Fibroblast of lung (primary cell): ENCODE measurements at regions not wholly inside any gene's neighbourhood (a gene's known extent, or its start where the extent isn't known, plus 50 kb on each side); places are given as distances from the start of the nearest gene placed in this dataset.
A peak's percentile ranks its signal among the peaks of the same experiment; 100 is the strongest.

ENCODE experiments used
- DNase-seq, 2 donors: peaks; one replicate each; pipeline versions ENCODE4 v3.0.0 to v3.0.0-alpha.2; 2010; ENCODE audit warnings: low read depth in 2 of 2
- H2AFZ ChIP-seq: 2 replicates; pipeline ENCODE4 v1.5.1; 2012; ENCODE audit warnings: low read length, control low read depth, inconsistent platforms
- H3K27ac ChIP-seq: 2 replicates; pipeline ENCODE4 v1.5.1; 2011; ENCODE audit warnings: low read length, control low read depth; ENCODE audit not compliant: insufficient read depth
- H3K27me3 ChIP-seq: 2 replicates; pipeline ENCODE4 v1.5.1; 2011; ENCODE audit warnings: mild to moderate bottlenecking, low read length; ENCODE audit not compliant: control insufficient read depth, insufficient read depth
- H3K36me3 ChIP-seq: 2 replicates; pipeline ENCODE4 v1.5.1; 2011; ENCODE audit warnings: low read length; ENCODE audit not compliant: control insufficient read depth, insufficient read depth
- H3K4me1 ChIP-seq: 2 replicates; pipeline ENCODE4 v1.5.1; 2011; ENCODE audit warnings: low read length; ENCODE audit not compliant: control insufficient read depth, insufficient read depth; ENCODE audit errors: extremely low read depth
- H3K4me2 ChIP-seq: 2 replicates; pipeline ENCODE4 v1.5.1; 2011; ENCODE audit warnings: low read length, control low read depth; ENCODE audit not compliant: insufficient read depth; ENCODE audit errors: extremely low read depth
- H3K4me3 ChIP-seq, 4 experiments: fragments of 200-600 bp in 1 of 4; sonication (generic) in 1 of 4; replicated peaks in 1 of 4; 2 replicates each; pipeline ENCODE4 v1.5.1; 2011 to 2016; ENCODE audit warnings: low read length in 4 of 4, low read depth in 3 of 4, mild to moderate bottlenecking in 3 of 4, control low read depth in 2 of 4, inconsistent platforms in 1 of 4, mixed read lengths in 1 of 4; ENCODE audit not compliant: insufficient read depth in 1 of 4; ENCODE audit errors: control extremely low read depth in 1 of 4
- H3K79me2 ChIP-seq: 2 replicates; pipeline ENCODE4 v1.5.1; 2012; ENCODE audit warnings: mild to moderate bottlenecking, low read length, inconsistent platforms; ENCODE audit not compliant: control insufficient read depth, insufficient read depth
- H3K9ac ChIP-seq: 2 replicates; pipeline ENCODE4 v1.5.1; 2011; ENCODE audit warnings: mild to moderate bottlenecking, low read length, control low read depth; ENCODE audit not compliant: insufficient read depth
- H3K9me3 ChIP-seq: 2 replicates; pipeline ENCODE4 v1.5.1; 2012; ENCODE audit warnings: low read depth, low read length; ENCODE audit not compliant: control insufficient read depth, insufficient read depth
- H4K20me1 ChIP-seq: 2 replicates; pipeline ENCODE4 v1.5.1; 2011; ENCODE audit warnings: low read length; ENCODE audit not compliant: control insufficient read depth, insufficient read depth; ENCODE audit errors: extremely low read depth
- EZH2 ChIP-seq: IDR thresholded peaks from 2 replicates; pipeline ENCODE4 v1.5.1; 2012; ENCODE audit warnings: low read length, control low read depth, mild to moderate bottlenecking; ENCODE audit errors: missing control alignments
- TF ChIP-seq, protein P1 (sequence below), 2 donors: IDR thresholded peaks in 1 of 2; conservative IDR thresholded peaks in 1 of 2; 1 replicate in 1 of 2; 2 replicates in 1 of 2; pipeline ENCODE4 v1.5.1; 2011 to 2012; ENCODE audit warnings: low read length in 2 of 2, control low read depth in 1 of 2, inconsistent platforms in 1 of 2, low read depth in 1 of 2, mild to moderate bottlenecking in 1 of 2

- no peaks in the 10 kb centered on the region for H3K4me1 ChIP-seq
- no peaks in the 10 kb centered on the region for H3K27me3 ChIP-seq
- no peak overlapping the region for H3K4me2 ChIP-seq
- no peaks in the 10 kb centered on the region for H3K9me3 ChIP-seq
- peak overlapping the region; percentile 59 for H2AFZ ChIP-seq
- no peak overlapping the region for H3K4me3 ChIP-seq
- no peaks in the 10 kb centered on the region for H4K20me1 ChIP-seq
- H3K79me2 ChIP-seq, result no peaks in the 10 kb centered on the region
- TF ChIP-seq, protein P1, sequence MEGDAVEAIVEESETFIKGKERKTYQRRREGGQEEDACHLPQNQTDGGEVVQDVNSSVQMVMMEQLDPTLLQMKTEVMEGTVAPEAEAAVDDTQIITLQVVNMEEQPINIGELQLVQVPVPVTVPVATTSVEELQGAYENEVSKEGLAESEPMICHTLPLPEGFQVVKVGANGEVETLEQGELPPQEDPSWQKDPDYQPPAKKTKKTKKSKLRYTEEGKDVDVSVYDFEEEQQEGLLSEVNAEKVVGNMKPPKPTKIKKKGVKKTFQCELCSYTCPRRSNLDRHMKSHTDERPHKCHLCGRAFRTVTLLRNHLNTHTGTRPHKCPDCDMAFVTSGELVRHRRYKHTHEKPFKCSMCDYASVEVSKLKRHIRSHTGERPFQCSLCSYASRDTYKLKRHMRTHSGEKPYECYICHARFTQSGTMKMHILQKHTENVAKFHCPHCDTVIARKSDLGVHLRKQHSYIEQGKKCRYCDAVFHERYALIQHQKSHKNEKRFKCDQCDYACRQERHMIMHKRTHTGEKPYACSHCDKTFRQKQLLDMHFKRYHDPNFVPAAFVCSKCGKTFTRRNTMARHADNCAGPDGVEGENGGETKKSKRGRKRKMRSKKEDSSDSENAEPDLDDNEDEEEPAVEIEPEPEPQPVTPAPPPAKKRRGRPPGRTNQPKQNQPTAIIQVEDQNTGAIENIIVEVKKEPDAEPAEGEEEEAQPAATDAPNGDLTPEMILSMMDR (conservative IDR thresholded peaks at IDR 0.05 in 1 of 2, IDR thresholded peaks at IDR 0.05 in 1 of 2; ENCODE audit: low read depth in 1 of 2, low read length in 2 of 2), result no peak
- no peak for TF ChIP-seq EZH2
- H3K27ac ChIP-seq, result no peak overlapping the region
- DNase-seq, result no peak
- no peaks in the 10 kb centered on the region for H3K36me3 ChIP-seq
- H3K9ac ChIP-seq, result no peak overlapping the region
Measured at GRCh38 chr9:115305543-115305942, 187.6 kb upstream of the TNC start.

GRCh38 chr9:115306865-115307264 lies 188.9 kb upstream of the TNC start:
- H3K27me3 ChIP-seq, result no peaks in the 10 kb centered on the region
- H4K20me1 ChIP-seq, result no peaks in the 10 kb centered on the region
- H3K4me3 ChIP-seq, result no peak overlapping the region
- no peaks in the 10 kb centered on the region for H3K79me2 ChIP-seq
- H2AFZ ChIP-seq, result no peak overlapping the region
- no peaks in the 10 kb centered on the region for H3K9me3 ChIP-seq
- H3K27ac ChIP-seq, result no peak overlapping the region
- H3K9ac ChIP-seq, result no peak overlapping the region
- TF ChIP-seq, protein P1 (conservative IDR thresholded peaks at IDR 0.05 in 1 of 2, IDR thresholded peaks at IDR 0.05 in 1 of 2; ENCODE audit: low read depth in 1 of 2, low read length in 2 of 2), result no peak
- TF ChIP-seq EZH2, result no peak
- H3K4me1 ChIP-seq, result no peaks in the 10 kb centered on the region
- no peak overlapping the region for H3K4me2 ChIP-seq
- no peaks in the 10 kb centered on the region for H3K36me3 ChIP-seq
- peak in 1 of 2 donors; percentile 61 for DNase-seq

GRCh38 chr9:115313545-115313944 lies 195.6 kb upstream of the TNC start:
- no peaks in the 10 kb centered on the region for H3K79me2 ChIP-seq
- H4K20me1 ChIP-seq, result no peaks in the 10 kb centered on the region
- H3K27me3 ChIP-seq, result no peaks in the 10 kb centered on the region
- no peaks in the 10 kb centered on the region for H3K9me3 ChIP-seq
- no peak overlapping the region for H3K9ac ChIP-seq
- no peak overlapping the region for H2AFZ ChIP-seq
- no peaks in the 10 kb centered on the region for H3K36me3 ChIP-seq
- H3K27ac ChIP-seq, result no peak overlapping the region
- no peak overlapping the region for H3K4me2 ChIP-seq
- H3K4me1 ChIP-seq, result no peaks in the 10 kb centered on the region
- DNase-seq, result no peak
- no peak overlapping the region for H3K4me3 ChIP-seq
- no peak for TF ChIP-seq EZH2
- TF ChIP-seq, protein P1 (conservative IDR thresholded peaks at IDR 0.05 in 1 of 2, IDR thresholded peaks at IDR 0.05 in 1 of 2; ENCODE audit: low read depth in 1 of 2, low read length in 2 of 2), result no peak
